ENCODE measurements at regions not wholly inside any gene's neighbourhood (a gene's known extent, or its start where the extent isn't known, plus 50 kb on each side); places are given as distances from the start of the nearest gene placed in this dataset.

DNA sequence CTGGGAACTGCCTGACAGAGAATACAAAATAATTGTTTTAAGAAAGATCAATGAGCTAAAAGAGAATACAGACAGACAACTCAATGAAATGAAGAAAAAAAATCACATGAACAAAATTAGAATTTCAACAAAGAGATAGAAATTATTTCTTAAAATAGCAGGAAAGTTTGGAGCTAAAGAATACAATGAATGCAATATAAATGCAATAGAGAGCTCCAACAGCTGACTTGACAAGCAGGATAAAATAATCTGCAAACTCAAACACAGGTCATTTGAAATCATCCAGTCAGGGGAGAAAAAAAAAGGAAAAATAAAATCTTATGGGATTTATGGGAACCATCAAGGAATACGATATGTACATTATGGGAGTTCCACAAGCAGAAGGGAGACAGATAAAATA is 902.7 kb upstream of the ZEB2 start:
- no peak for ATAC-seq
- no peak for TF ChIP-seq PPARA (CRISPR knock-in tag; IDR thresholded peaks at IDR 0.05; ENCODE audit: borderline replicate concordance)
- TF ChIP-seq, protein P1, sequence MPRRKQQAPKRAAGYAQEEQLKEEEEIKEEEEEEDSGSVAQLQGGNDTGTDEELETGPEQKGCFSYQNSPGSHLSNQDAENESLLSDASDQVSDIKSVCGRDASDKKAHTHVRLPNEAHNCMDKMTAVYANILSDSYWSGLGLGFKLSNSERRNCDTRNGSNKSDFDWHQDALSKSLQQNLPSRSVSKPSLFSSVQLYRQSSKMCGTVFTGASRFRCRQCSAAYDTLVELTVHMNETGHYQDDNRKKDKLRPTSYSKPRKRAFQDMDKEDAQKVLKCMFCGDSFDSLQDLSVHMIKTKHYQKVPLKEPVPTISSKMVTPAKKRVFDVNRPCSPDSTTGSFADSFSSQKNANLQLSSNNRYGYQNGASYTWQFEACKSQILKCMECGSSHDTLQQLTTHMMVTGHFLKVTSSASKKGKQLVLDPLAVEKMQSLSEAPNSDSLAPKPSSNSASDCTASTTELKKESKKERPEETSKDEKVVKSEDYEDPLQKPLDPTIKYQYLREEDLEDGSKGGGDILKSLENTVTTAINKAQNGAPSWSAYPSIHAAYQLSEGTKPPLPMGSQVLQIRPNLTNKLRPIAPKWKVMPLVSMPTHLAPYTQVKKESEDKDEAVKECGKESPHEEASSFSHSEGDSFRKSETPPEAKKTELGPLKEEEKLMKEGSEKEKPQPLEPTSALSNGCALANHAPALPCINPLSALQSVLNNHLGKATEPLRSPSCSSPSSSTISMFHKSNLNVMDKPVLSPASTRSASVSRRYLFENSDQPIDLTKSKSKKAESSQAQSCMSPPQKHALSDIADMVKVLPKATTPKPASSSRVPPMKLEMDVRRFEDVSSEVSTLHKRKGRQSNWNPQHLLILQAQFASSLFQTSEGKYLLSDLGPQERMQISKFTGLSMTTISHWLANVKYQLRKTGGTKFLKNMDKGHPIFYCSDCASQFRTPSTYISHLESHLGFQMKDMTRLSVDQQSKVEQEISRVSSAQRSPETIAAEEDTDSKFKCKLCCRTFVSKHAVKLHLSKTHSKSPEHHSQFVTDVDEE (CRISPR knock-in tag; IDR thresholded peaks at IDR 0.05), result no peak

DNA sequence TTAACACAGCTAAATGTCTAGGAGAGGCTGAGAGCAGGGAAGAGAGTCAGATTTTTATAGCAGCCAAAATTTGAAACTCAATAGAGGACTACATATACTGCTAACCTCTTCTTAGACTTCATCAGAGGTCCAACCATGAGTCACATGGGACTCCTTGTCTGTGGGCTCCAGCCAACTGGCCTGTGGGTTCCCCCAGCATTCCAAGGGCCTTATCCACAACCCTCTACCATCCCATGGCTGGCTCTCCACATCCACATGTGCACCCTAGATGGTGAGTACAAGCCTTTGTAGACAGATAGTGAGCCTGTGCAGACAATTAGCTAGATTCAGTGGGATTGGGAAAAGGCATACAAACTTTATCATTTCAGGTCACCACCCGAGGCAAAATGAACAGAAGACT is 901.9 kb upstream of the ZEB2 start:
- no peak for ATAC-seq
- no peak for TF ChIP-seq RARB (CRISPR knock-in tag; IDR thresholded peaks at IDR 0.05)
- TF ChIP-seq OSR1 (CRISPR knock-in tag; IDR thresholded peaks at IDR 0.05), result no peak
- no peak for TF ChIP-seq GLIS3 (CRISPR knock-in tag; IDR thresholded peaks at IDR 0.05)
- no peak for TF ChIP-seq ZNF8 (CRISPR knock-in tag; IDR thresholded peaks at IDR 0.05)
- TF ChIP-seq, protein P2, sequence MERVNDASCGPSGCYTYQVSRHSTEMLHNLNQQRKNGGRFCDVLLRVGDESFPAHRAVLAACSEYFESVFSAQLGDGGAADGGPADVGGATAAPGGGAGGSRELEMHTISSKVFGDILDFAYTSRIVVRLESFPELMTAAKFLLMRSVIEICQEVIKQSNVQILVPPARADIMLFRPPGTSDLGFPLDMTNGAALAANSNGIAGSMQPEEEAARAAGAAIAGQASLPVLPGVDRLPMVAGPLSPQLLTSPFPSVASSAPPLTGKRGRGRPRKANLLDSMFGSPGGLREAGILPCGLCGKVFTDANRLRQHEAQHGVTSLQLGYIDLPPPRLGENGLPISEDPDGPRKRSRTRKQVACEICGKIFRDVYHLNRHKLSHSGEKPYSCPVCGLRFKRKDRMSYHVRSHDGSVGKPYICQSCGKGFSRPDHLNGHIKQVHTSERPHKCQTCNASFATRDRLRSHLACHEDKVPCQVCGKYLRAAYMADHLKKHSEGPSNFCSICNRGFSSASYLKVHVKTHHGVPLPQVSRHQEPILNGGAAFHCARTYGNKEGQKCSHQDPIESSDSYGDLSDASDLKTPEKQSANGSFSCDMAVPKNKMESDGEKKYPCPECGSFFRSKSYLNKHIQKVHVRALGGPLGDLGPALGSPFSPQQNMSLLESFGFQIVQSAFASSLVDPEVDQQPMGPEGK (CRISPR knock-in tag; IDR thresholded peaks at IDR 0.05; ENCODE audit: borderline replicate concordance), result no peak
- no peak for TF ChIP-seq TCF4 (CRISPR knock-in tag; IDR thresholded peaks at IDR 0.05; ENCODE audit: borderline replicate concordance)
- no peak for TF ChIP-seq CSDC2 (CRISPR knock-in tag; IDR thresholded peaks at IDR 0.05)
- no peak for TF ChIP-seq PPARA (CRISPR knock-in tag; IDR thresholded peaks at IDR 0.05; ENCODE audit: borderline replicate concordance)
- TF ChIP-seq ESRRG (CRISPR knock-in tag; IDR thresholded peaks at IDR 0.05), result no peak
- TF ChIP-seq TOX (CRISPR knock-in tag; IDR thresholded peaks at IDR 0.05; ENCODE audit: borderline replicate concordance), result no peak
- no peak for TF ChIP-seq ZFP3 (CRISPR knock-in tag; IDR thresholded peaks at IDR 0.05)
- TF ChIP-seq, protein P1 (CRISPR knock-in tag; IDR thresholded peaks at IDR 0.05), result no peak
- TF ChIP-seq SNAI2 (CRISPR knock-in tag; IDR thresholded peaks at IDR 0.05), result no peak
- no peak for TF ChIP-seq ZFP30 (CRISPR knock-in tag; IDR thresholded peaks at IDR 0.05)

DNA sequence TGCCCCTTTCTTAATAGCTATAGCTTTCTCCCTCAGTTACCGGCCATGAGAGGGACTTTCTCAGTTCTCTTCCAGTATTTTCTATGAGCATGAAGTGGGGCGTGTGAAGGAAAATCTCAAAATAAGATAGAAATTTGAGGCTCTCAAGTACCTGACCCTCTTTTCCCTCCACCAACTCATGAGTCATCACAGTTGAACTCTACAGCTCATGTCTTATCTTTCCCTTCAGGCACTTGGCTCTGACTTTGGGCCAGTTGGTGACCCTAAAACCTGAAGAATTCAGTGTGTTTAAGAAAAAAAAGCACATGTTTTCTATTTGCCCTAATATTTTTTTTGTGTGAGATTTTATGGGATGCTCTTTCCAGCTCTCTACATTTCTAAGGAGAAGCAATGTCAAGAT is 896.7 kb upstream of the ZEB2 start:
- no peak for ATAC-seq
- TF ChIP-seq ZC3H10 (CRISPR knock-in tag; IDR thresholded peaks at IDR 0.05) (no peak), OSR1 (CRISPR knock-in tag; IDR thresholded peaks at IDR 0.05) (no peak), TCF4 (CRISPR knock-in tag; IDR thresholded peaks at IDR 0.05; ENCODE audit: borderline replicate concordance) (no peak), ESRRG (CRISPR knock-in tag; IDR thresholded peaks at IDR 0.05) (no peak), BACH2 (CRISPR knock-in tag; IDR thresholded peaks at IDR 0.05; ENCODE audit: borderline replicate concordance) (no peak), ZFP30 (CRISPR knock-in tag; IDR thresholded peaks at IDR 0.05) (no peak), ZNF8 (CRISPR knock-in tag; IDR thresholded peaks at IDR 0.05) (no peak), CSDC2 (CRISPR knock-in tag; IDR thresholded peaks at IDR 0.05) (no peak), ISL1 (CRISPR knock-in tag; IDR thresholded peaks at IDR 0.05) (no peak), ZNF565 (CRISPR knock-in tag; conservative IDR thresholded peaks at IDR 0.05; ENCODE audit: low read depth) (no peak), RARB (CRISPR knock-in tag; IDR thresholded peaks at IDR 0.05) (no peak), SNAI2 (CRISPR knock-in tag; IDR thresholded peaks at IDR 0.05) (no peak)
- TF ChIP-seq, protein P3, sequence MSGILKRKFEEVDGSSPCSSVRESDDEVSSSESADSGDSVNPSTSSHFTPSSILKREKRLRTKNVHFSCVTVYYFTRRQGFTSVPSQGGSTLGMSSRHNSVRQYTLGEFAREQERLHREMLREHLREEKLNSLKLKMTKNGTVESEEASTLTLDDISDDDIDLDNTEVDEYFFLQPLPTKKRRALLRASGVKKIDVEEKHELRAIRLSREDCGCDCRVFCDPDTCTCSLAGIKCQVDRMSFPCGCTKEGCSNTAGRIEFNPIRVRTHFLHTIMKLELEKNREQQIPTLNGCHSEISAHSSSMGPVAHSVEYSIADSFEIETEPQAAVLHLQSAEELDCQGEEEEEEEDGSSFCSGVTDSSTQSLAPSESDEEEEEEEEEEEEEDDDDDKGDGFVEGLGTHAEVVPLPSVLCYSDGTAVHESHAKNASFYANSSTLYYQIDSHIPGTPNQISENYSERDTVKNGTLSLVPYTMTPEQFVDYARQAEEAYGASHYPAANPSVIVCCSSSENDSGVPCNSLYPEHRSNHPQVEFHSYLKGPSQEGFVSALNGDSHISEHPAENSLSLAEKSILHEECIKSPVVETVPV (CRISPR knock-in tag; IDR thresholded peaks at IDR 0.05), result no peak
- TF ChIP-seq, protein P4, sequence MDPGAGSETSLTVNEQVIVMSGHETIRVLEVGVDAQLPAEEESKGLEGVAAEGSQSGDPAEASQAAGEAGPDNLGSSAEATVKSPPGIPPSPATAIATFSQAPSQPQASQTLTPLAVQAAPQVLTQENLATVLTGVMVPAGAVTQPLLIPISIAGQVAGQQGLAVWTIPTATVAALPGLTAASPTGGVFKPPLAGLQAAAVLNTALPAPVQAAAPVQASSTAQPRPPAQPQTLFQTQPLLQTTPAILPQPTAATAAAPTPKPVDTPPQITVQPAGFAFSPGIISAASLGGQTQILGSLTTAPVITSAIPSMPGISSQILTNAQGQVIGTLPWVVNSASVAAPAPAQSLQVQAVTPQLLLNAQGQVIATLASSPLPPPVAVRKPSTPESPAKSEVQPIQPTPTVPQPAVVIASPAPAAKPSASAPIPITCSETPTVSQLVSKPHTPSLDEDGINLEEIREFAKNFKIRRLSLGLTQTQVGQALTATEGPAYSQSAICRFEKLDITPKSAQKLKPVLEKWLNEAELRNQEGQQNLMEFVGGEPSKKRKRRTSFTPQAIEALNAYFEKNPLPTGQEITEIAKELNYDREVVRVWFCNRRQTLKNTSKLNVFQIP (CRISPR knock-in tag; IDR thresholded peaks at IDR 0.05; ENCODE audit: borderline replicate concordance, low read depth), result no peak
- TF ChIP-seq, protein P2 (CRISPR knock-in tag; IDR thresholded peaks at IDR 0.05; ENCODE audit: borderline replicate concordance), result no peak
